ENCODE measurements at regions not wholly inside any gene's neighbourhood (a gene's known extent, or its start where the extent isn't known, plus 50 kb on each side); places are given as distances from the start of the nearest gene placed in this dataset.

- TF ChIP-seq, protein P1, sequence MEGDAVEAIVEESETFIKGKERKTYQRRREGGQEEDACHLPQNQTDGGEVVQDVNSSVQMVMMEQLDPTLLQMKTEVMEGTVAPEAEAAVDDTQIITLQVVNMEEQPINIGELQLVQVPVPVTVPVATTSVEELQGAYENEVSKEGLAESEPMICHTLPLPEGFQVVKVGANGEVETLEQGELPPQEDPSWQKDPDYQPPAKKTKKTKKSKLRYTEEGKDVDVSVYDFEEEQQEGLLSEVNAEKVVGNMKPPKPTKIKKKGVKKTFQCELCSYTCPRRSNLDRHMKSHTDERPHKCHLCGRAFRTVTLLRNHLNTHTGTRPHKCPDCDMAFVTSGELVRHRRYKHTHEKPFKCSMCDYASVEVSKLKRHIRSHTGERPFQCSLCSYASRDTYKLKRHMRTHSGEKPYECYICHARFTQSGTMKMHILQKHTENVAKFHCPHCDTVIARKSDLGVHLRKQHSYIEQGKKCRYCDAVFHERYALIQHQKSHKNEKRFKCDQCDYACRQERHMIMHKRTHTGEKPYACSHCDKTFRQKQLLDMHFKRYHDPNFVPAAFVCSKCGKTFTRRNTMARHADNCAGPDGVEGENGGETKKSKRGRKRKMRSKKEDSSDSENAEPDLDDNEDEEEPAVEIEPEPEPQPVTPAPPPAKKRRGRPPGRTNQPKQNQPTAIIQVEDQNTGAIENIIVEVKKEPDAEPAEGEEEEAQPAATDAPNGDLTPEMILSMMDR (IDR thresholded peaks at IDR 0.05): no peak
- Histone ChIP-seq H3K4me1 (no peaks in the 10 kb centered on the region), H3K36me3 (no peaks in the 10 kb centered on the region), H3K4me3 (no peak overlapping the region), H3K27ac (replicated peaks in 1 of 4) (no peak overlapping the region), H3K27me3 (no peaks in the 10 kb centered on the region), H3K9me3 (no peaks in the 10 kb centered on the region)
- intact Hi-C loops (cut with DNase I): no loop called here
- no peak for DNase-seq (ENCODE audit: extremely low spot score)
- WGBS: 42% methylated on average over 4 of the region's 4 CpGs
Observed at GRCh38 chr18:73060666-73061288, 193.0 kb upstream of the NETO1 start.

DNA sequence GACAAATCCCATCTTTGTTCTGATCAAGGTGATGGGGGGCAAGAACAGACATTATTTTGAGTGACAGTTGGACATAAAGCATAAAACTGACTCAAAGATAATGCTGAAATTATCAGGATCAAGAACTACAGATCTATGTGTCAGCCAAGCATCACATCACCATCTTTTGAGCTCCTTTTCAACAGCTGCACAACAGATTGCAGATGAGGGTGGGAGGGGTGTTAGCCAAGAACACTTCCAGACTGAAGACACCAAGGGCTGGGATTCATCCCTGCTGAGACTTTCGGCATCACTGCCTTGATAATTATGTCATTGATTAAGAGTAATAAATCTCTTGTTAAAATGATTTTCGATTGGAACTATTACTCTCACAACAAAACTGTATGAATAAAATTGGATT, 191.5 kb upstream of the NETO1 start:
- DNase-seq (ENCODE audit: extremely low spot score): no peak
- no peak overlapping the region for H3K27ac ChIP-seq (replicated peaks in 1 of 4)
- H3K4me1 ChIP-seq: no peaks in the 10 kb centered on the region
- no peaks in the 10 kb centered on the region for H3K9me3 ChIP-seq
- H3K27me3 ChIP-seq: no peaks in the 10 kb centered on the region
- no peak overlapping the region for H3K4me3 ChIP-seq
- intact Hi-C loops (cut with DNase I): no loop called here
- no peak for TF ChIP-seq EP300 (IDR thresholded peaks at IDR 0.05)
- no peak for TF ChIP-seq POLR2A (IDR thresholded peaks at IDR 0.05; ENCODE audit: low read depth)
- TF ChIP-seq POLR2AphosphoS5 (IDR thresholded peaks at IDR 0.05): no peak
- TF ChIP-seq, protein P1 (IDR thresholded peaks at IDR 0.05): no peak
- H3K36me3 ChIP-seq: no peaks in the 10 kb centered on the region
- WGBS: 66% methylated on average over 2 of the region's 2 CpGs

- no peak overlapping the region for H3K27ac ChIP-seq (replicated peaks in 1 of 4)
- no peak for TF ChIP-seq POLR2A (IDR thresholded peaks at IDR 0.05; ENCODE audit: low read depth)
- no peak for TF ChIP-seq EP300 (IDR thresholded peaks at IDR 0.05)
- TF ChIP-seq, protein P1 (IDR thresholded peaks at IDR 0.05): no peak
- TF ChIP-seq POLR2AphosphoS5 (IDR thresholded peaks at IDR 0.05): no peak
- intact Hi-C loops (cut with DNase I): no loop called here
Observed at GRCh38 chr18:73047688-73048087, 179.9 kb upstream of the NETO1 start.

GRCh38 chr18:73045037-73045436, 177.2 kb upstream of the NETO1 start:
- no peaks in the 10 kb centered on the region for H3K4me1 ChIP-seq
- peaks cover 0 to 6% (median 3%) of the 10 kb centered on the region in 4 donors for H3K9me3 ChIP-seq
- no peak for DNase-seq (ENCODE audit: extremely low spot score)
- no peak for TF ChIP-seq POLR2AphosphoS5 (IDR thresholded peaks at IDR 0.05)
- no peak for TF ChIP-seq POLR2A (IDR thresholded peaks at IDR 0.05; ENCODE audit: low read depth)
- TF ChIP-seq, protein P1 (IDR thresholded peaks at IDR 0.05): no peak
- TF ChIP-seq EP300 (IDR thresholded peaks at IDR 0.05): no peak
- WGBS: 82% methylated on average over 4 of the region's 5 CpGs
- intact Hi-C loops (cut with DNase I): no loop called here
- H3K27ac ChIP-seq (replicated peaks in 1 of 4): no peak overlapping the region
- H3K4me3 ChIP-seq: no peak overlapping the region
- no peaks in the 10 kb centered on the region for H3K27me3 ChIP-seq
- H3K36me3 ChIP-seq: no peaks in the 10 kb centered on the region

More at GRCh38 chr18:73047688-73048087, 179.9 kb upstream of the NETO1 start:
- Histone ChIP-seq H3K27me3 (no peaks in the 10 kb centered on the region), H3K4me3 (no peak overlapping the region), H3K9me3 (peaks cover 0 to 12% (median 4%) of the 10 kb centered on the region in 4 donors), H3K36me3 (no peaks in the 10 kb centered on the region), H3K4me1 (no peaks in the 10 kb centered on the region)
- DNase-seq (ENCODE audit: extremely low spot score): no peak

DNA sequence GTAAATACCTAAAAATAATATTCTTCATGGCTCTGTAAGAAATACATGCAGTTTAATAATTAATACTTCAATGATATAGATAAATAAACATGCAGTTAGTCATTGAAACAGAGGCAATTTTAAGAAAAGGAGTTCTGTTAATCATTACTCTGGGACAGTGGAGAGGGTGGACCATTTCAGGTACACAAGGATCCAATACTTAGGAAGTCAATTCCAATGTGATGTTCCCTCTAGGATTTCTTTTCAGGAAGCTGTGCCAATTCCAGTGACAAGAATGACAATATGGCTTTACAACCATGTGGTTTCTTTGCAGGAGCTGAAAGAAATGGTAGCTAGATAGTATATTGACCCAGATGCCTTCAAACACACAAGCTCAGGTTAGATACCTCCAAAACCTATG, 175.8 kb upstream of the NETO1 start:
- no peak overlapping the region for H3K4me3 ChIP-seq
- H3K27ac ChIP-seq (replicated peaks in 1 of 4): no peak overlapping the region
- no peaks in the 10 kb centered on the region for H3K27me3 ChIP-seq
- no peaks in the 10 kb centered on the region for H3K36me3 ChIP-seq
- H3K4me1 ChIP-seq: no peaks in the 10 kb centered on the region
- intact Hi-C loops (cut with DNase I): no loop called here
- H3K9me3 ChIP-seq: no peaks in the 10 kb centered on the region
- TF ChIP-seq POLR2A (IDR thresholded peaks at IDR 0.05; ENCODE audit: low read depth) (no peak), POLR2AphosphoS5 (IDR thresholded peaks at IDR 0.05) (no peak), EP300 (IDR thresholded peaks at IDR 0.05) (no peak)
- TF ChIP-seq, protein P1 (IDR thresholded peaks at IDR 0.05): no peak
- DNase-seq (ENCODE audit: extremely low spot score): no peak
